GM19035 (cell line): ENCODE measurements at regions not wholly inside any gene's neighbourhood (a gene's known extent, or its start where the extent isn't known, plus 50 kb on each side); places are given as distances from the start of the nearest gene placed in this dataset.
"Not testable (repeated sequence)": the region's sequence is repeated elsewhere in the genome, so short reads cannot be mapped to it uniquely, and the experiment has no call there.

Experiments
- ATAC-seq: cut with Tn5 transposase; IDR thresholded peaks from one replicate; pipeline ENCODE4 v1.9.1; 2021; ENCODE audit not compliant: unreplicated experiment

DNA sequence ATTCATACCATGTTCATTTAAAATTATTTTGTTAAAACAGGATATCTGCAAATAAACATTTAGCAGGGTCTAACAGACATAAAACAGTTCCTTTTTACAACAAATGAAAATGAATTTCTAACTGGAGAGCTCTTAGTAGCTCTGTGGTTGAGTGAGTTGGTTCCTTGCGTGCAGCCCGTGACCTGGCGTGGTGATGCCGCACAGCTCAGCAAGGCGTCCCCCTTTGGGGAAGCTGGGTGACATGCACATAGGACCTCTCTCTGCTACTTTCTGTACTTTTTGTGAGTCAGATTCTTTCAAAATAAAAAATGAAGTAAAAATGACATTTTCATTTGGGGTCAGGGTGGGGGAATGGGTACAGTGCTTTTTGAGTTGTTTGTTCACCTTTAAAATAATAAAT lies 75.9 kb downstream of the NPIPB11 start:
- ATAC-seq, result not testable (repeated sequence)

DNA sequence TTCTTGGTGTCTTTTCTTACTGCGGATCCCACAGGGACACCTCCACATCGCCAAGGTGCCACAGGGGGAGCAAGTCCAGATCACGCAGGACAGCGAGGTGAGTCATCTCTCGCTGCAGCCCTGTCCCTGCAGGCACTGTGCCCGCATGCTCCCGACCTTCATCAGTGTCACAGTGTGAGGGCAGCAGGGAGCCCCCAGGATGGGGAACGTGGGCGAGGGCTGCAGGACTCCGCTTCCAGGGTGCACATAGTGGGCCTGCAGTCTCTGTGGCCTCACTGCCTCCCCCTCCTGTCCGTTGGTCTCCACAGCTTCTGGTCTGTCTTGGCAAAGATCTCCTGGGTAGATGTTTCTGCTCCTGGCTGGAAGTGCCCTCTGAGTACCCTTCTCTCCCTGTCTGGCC lies 78.0 kb downstream of the NPIPB11 start:
- not testable (repeated sequence) for ATAC-seq

DNA sequence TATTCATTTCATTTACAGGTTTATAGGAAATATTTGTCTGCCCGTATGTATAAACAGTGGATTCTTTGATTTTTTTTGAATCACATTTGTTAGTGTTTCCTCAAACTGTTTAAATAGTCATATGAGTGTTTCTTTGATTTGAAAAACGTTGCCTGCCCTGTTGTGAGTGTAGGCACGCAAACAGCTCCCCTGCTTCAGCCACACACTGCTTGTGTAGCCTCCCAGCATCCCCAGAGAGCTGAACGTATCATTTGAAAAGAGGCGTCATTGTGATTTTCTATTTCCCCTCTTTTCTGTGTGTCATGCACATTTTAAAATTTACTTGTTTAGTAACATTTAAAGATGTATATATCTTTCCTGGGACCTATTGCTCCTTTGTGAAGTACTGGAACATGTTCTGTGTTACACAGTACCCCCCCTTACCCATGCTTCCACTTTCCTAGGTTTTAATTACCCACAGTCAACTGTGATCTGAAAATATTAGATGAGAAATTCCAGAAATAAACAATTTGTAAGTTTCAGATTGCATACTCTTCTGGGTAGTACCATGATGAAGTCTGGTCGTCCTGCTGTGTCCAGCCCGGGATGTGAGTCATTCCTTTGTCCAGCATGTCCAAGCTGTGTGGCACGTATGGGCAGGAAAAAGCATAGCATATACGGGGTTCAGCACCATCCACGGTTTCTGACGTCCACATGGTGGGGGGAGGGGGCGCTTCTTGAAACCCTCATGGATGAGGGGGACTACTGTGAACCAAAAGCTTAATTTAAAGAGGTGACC lies 78.7 kb downstream of the NPIPB11 start:
- not testable (repeated sequence) for ATAC-seq

DNA sequence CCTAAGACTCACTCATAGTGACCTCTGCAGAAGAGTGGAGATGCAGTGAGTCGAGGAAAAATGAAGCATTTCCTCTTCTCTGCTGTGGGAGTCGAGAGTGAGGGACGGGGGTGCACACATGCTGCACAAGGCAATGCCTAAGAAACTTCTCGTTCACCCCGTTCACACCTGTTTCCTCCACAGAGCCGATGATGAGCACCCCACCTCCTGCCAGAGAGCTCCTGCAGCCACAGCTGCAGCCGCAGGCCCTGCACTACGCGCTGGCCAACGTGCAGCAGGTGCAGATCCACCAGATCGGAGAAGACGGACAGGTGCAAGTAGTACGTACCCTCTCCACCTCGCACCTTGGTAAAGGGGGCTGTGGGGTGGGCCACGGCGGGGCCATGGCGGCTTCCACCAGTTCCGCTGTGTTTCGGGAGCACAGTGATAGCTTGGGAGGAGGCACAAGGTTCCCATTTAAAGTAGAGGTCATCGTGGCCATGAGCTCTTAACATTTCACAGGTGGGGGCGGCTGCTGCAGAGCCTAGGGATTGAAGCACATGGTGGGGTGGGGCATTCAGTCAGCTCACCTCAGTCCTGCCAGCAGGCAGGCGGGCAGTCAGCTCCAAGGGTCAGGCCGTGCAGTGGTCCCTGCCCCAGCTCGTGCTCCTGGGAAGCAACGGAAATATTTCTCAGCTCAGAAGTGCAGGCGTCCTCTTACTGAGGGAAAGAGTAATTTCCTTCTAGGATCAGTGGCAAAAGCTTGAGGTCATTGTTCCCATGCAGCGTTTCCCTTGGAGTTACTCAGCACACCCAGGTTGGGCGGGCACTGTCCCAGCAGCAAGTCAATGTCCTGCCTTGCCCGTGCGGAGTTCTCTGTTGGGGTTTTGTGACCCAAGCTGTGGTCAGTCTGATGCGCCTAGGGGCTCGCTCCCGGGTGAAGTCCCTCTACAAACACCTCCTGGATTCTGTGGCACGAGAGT lies 80.1 kb downstream of the NPIPB11 start:
- ATAC-seq, result not testable (repeated sequence)

- ATAC-seq, result not testable (repeated sequence)
These were observed 82.8 kb downstream of the NPIPB11 start for GRCh38 chr16:29323725-29324124.

DNA sequence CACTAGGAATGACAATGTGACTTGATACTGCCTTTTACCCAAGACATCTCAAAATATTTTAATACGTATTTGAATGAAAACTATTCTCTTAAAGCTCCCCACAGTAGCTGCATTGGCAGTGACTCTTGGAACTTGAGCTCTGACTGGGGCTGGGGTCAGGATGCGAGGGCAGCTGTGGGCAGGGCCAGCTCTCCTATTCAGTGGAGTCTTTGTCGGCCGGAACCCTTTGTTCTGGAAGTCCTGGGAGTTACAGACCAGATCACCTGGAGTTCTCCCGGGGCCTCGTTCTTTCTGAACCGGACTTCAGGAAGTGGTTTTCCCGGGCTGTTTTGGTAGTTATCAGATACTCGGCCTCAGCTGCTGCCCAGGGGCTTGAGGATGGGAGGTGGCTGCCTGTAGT lies 84.9 kb downstream of the NPIPB11 start:
- no peak for ATAC-seq

DNA sequence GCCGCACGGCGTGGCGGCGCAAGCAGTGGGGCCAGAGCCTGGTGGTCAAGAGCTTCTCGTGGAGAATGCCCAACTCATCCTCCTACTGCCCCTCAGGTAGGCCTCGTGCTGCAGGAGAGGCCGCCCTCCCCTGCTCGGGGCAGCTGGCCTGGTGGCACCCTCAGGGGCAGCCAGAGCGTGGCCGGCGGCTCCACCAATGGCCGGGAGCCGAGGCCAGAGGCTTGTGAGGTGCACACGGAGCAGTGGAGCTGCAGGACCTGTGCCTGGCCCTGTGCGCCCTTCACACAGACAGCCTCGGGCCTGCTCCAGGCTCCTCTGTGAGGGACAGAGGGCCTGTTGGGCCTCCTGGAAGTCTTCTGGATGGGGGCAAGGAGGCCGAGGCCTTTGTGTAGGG lies 85.5 kb downstream of the NPIPB11 start:
- no peak for ATAC-seq

- no peak for ATAC-seq
These were observed 86.1 kb downstream of the NPIPB11 start for GRCh38 chr16:29320274-29320999.

DNA sequence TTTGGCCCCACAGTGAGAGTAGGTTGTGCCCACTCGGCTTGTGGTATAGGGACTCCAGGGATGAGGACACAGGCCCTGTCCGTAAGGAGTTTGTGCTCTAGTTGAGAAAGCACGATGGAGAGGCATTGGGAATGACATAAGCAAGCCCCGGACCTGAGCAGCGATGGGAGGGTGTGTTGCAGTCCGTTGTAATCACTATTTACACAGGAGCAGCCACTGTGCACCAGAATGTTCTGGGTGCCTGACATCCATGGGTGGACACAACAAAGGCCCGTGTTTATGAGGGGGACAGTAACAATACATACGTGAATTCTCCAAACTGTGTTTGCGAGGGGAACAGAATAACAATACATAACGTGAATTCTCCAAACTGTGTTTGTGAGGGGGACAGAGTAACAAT lies 86.8 kb downstream of the NPIPB11 start:
- ATAC-seq, result no peak

DNA sequence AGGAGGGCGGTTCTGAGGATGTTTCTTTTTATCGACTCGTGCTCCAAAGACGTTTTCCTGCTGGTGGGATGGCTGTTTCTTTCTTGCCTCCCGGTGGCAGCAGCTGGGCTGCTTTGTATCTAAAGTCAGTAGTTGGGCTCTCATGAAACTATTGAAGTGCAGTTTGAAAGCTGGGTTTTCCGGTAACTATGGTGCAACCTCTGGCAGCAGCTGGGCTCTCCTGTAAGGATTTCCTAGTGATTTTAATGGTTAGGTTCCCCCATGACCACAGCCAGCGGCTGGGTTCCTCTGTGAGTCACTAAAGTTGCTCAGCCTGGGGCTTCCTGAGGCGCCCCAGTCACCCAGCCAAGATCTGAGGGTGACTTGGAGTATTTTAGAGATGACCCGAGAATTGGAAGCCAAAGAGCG lies 87.9 kb downstream of the NPIPB11 start:
- ATAC-seq, result not testable (repeated sequence)

- ATAC-seq, result no peak
These were observed 88.5 kb downstream of the NPIPB11 start for GRCh38 chr16:29318037-29318436.

GRCh38 chr16:29317269-29317668 lies 89.2 kb downstream of the NPIPB11 start:
- no peak for ATAC-seq

DNA sequence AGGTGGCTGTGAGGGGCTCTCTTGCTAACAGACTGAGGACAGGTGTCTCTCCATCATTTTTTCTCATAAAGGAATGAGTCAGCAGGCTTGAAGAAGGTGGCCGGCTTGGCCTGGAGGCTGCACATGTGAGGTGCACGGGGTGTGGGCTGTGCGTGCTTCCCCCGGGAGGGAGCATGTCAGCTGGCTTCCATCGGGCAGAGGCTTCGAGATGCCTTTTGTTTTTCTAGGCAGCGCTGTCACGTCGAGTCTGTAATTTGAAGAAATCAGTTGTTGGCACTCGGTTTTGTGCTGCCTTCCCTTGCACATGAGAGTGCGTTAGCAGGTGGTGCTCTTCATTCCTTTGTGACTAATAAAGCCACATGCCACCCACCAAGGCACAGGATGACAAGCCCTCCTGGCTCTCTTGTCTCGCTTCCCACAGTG lies 89.7 kb downstream of the NPIPB11 start:
- ATAC-seq, result no peak

GRCh38 chr16:29315916-29316517 lies 90.5 kb downstream of the NPIPB11 start:
- no peak for ATAC-seq

DNA sequence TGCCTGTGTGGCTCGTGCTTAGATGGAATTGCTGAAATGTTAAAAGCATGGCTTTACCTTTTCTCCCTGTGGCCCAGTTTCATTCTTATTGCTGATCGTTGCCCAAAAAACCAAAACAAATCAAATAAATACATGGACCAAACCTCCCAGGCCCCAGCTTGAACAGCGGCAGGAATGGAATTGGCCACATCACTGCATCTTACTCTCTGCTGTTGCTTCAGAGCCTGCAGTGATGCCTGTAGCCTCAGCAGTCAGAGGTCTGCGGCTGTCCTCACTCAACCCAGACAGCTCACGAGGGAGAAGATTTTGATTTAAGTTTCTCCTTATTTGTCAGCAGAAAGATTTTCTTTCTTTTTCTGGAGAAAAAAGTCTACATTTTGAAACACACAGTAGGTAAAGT lies 91.5 kb downstream of the NPIPB11 start:
- ATAC-seq, result no peak

GRCh38 chr16:29314292-29314934 lies 92.1 kb downstream of the NPIPB11 start:
- no peak for ATAC-seq

- no peak for ATAC-seq
These were observed 92.9 kb downstream of the NPIPB11 start for GRCh38 chr16:29313559-29314048.

- no peak for ATAC-seq
These were observed 93.5 kb downstream of the NPIPB11 start for GRCh38 chr16:29312835-29313558.

GRCh38 chr16:29312345-29312675 lies 94.2 kb downstream of the NPIPB11 start:
- ATAC-seq, result not testable (repeated sequence)
